Activated CD8-positive, alpha-beta T cell treated with anti-CD3 and anti-CD28 coated beads, Interleukin-2, amount 10 ng/mL, durations not matched to agents 7 days and 5 days (primary cell): ENCODE measurements at regions not wholly inside any gene's neighbourhood (a gene's known extent, or its start where the extent isn't known, plus 50 kb on each side); places are given as distances from the start of the nearest gene placed in this dataset.

Source experiments
- ATAC-seq: fragments of 150-1000 bp; cut with Tn5 transposase; one replicate; pipeline ENCODE4 v1.10.0; 2021; ENCODE audit warnings: moderate library complexity
- CTCF ChIA-PET: fragments of 350-600 bp; sonication (Branson Sonifier 250); formaldehyde crosslinking; loops from one replicate; lab custom pipeline; 2021; ENCODE audit warnings: antibody characterized with exemption; lab: Charles Lee
- POLR2A ChIA-PET: fragments of 350-600 bp; sonication (Branson Sonifier 250); formaldehyde crosslinking; loops from one replicate; lab custom pipeline; 2021; ENCODE audit warnings: antibody characterized with exemption; lab: Charles Lee
- DNase-seq: peaks from one replicate; pipeline ENCODE4 v3.0.0-alpha.2; 2020
- H3K27ac Mint-ChIP-seq: one replicate; pipeline ENCODE4 v1.8.0; 2021; ENCODE audit warnings: mild to moderate bottlenecking, mixed read lengths
- H3K27me3 Mint-ChIP-seq: one replicate; pipeline ENCODE4 v1.8.0; 2021; ENCODE audit warnings: low read depth, mixed read lengths
- H3K36me3 Mint-ChIP-seq: one replicate; pipeline ENCODE4 v1.8.0; 2021; ENCODE audit warnings: low read depth, mixed read lengths
- H3K4me1 Mint-ChIP-seq: one replicate; pipeline ENCODE4 v1.8.0; 2021; ENCODE audit warnings: low read depth, mixed read lengths
- H3K4me3 Mint-ChIP-seq: one replicate; pipeline ENCODE4 v1.8.0; 2021; ENCODE audit warnings: mild to moderate bottlenecking, mixed read lengths
- H3K9me3 Mint-ChIP-seq: one replicate; pipeline ENCODE4 v1.8.0; 2022; ENCODE audit warnings: mixed read lengths; ENCODE audit not compliant: insufficient read depth

- ChIA-PET POLR2A (no interaction called here), CTCF (no interaction called here)
- H3K9me3 Mint-ChIP-seq, result peaks cover 5% of the 10 kb centered on the region
- no peaks in the 10 kb centered on the region for H3K27me3 Mint-ChIP-seq
- no peak overlapping the region for H3K27ac Mint-ChIP-seq
- no peaks in the 10 kb centered on the region for H3K4me1 Mint-ChIP-seq
- no peak for ATAC-seq
- no peaks in the 10 kb centered on the region for H3K36me3 Mint-ChIP-seq
- no peak overlapping the region for H3K4me3 Mint-ChIP-seq
- DNase-seq, result no peak
Measured at GRCh38 chr13:66048888-66049287, 1181.2 kb downstream of the PCDH9 start.

- H3K27me3 Mint-ChIP-seq, result no peaks in the 10 kb centered on the region
- no peaks in the 10 kb centered on the region for H3K4me1 Mint-ChIP-seq
- DNase-seq, result no peak
- H3K4me3 Mint-ChIP-seq, result no peak overlapping the region
- ChIA-PET POLR2A (no interaction called here), CTCF (no interaction called here)
- H3K36me3 Mint-ChIP-seq, result no peaks in the 10 kb centered on the region
- ATAC-seq, result no peak
- H3K9me3 Mint-ChIP-seq, result peaks cover 3% of the 10 kb centered on the region
- no peak overlapping the region for H3K27ac Mint-ChIP-seq
Measured at GRCh38 chr13:66040506-66040905, 1189.6 kb downstream of the PCDH9 start.

GRCh38 chr13:66037096-66037495, 1193.0 kb downstream of the PCDH9 start:
- Mint-ChIP-seq H3K27me3 (no peaks in the 10 kb centered on the region), H3K36me3 (no peaks in the 10 kb centered on the region), H3K9me3 (peaks cover under 1% of the 10 kb centered on the region), H3K4me1 (no peaks in the 10 kb centered on the region), H3K27ac (no peak overlapping the region), H3K4me3 (no peak overlapping the region)
- ChIA-PET CTCF (no interaction called here), POLR2A (no interaction called here)
- DNase-seq (no peak), ATAC-seq (no peak)

GRCh38 chr13:66036636-66037035, 1193.5 kb downstream of the PCDH9 start:
- H3K4me3 Mint-ChIP-seq, result no peak overlapping the region
- H3K27me3 Mint-ChIP-seq, result no peaks in the 10 kb centered on the region

GRCh38 chr13:66036024-66036614, 1194.0 kb downstream of the PCDH9 start:
- H3K4me3 Mint-ChIP-seq, result no peak overlapping the region
- no peaks in the 10 kb centered on the region for H3K36me3 Mint-ChIP-seq
- no peaks in the 10 kb centered on the region for H3K4me1 Mint-ChIP-seq
- ATAC-seq (no peak), DNase-seq (no peak)
- POLR2A ChIA-PET, result no interaction called here
- H3K27ac Mint-ChIP-seq, result no peak overlapping the region
- CTCF ChIA-PET, result no interaction called here
- no peaks in the 10 kb centered on the region for H3K27me3 Mint-ChIP-seq
- no peaks in the 10 kb centered on the region for H3K9me3 Mint-ChIP-seq

More at GRCh38 chr13:66036636-66037035, 1193.5 kb downstream of the PCDH9 start:
- H3K27ac Mint-ChIP-seq, result no peak overlapping the region
- no peaks in the 10 kb centered on the region for H3K36me3 Mint-ChIP-seq
- no peaks in the 10 kb centered on the region for H3K4me1 Mint-ChIP-seq
- ATAC-seq, result no peak
- no peaks in the 10 kb centered on the region for H3K9me3 Mint-ChIP-seq
- ChIA-PET POLR2A (no interaction called here), CTCF (no interaction called here)
- DNase-seq, result no peak

GRCh38 chr13:66033924-66034323, 1196.2 kb downstream of the PCDH9 start:
- Mint-ChIP-seq H3K36me3 (no peaks in the 10 kb centered on the region), H3K9me3 (no peaks in the 10 kb centered on the region), H3K4me1 (no peaks in the 10 kb centered on the region), H3K4me3 (no peak overlapping the region), H3K27ac (no peak overlapping the region), H3K27me3 (no peaks in the 10 kb centered on the region)
- CTCF ChIA-PET, result no interaction called here
- ATAC-seq (no peak), DNase-seq (no peak)
- POLR2A ChIA-PET, result no interaction called here

GRCh38 chr13:66021846-66022245, 1208.3 kb downstream of the PCDH9 start:
- no peaks in the 10 kb centered on the region for H3K27me3 Mint-ChIP-seq
- H3K4me1 Mint-ChIP-seq, result no peaks in the 10 kb centered on the region
- DNase-seq, result no peak
- H3K9me3 Mint-ChIP-seq, result peaks cover 5% of the 10 kb centered on the region
- H3K4me3 Mint-ChIP-seq, result no peak overlapping the region
- no peak overlapping the region for H3K27ac Mint-ChIP-seq
- no peaks in the 10 kb centered on the region for H3K36me3 Mint-ChIP-seq
- ChIA-PET POLR2A (no interaction called here), CTCF (no interaction called here)
- ATAC-seq, result no peak

GRCh38 chr13:66014771-66015170, 1215.4 kb downstream of the PCDH9 start:
- Mint-ChIP-seq H3K9me3 (peaks cover 13% of the 10 kb centered on the region), H3K4me1 (no peaks in the 10 kb centered on the region), H3K36me3 (no peaks in the 10 kb centered on the region), H3K27ac (no peak overlapping the region), H3K27me3 (no peaks in the 10 kb centered on the region), H3K4me3 (no peak overlapping the region)
- ChIA-PET CTCF (no interaction called here), POLR2A (no interaction called here)
- ATAC-seq (no peak), DNase-seq (no peak)

- peaks cover 25% of the 10 kb centered on the region for H3K9me3 Mint-ChIP-seq
- no peak overlapping the region for H3K27ac Mint-ChIP-seq
- H3K4me3 Mint-ChIP-seq, result no peak overlapping the region
- POLR2A ChIA-PET, result no interaction called here
- H3K27me3 Mint-ChIP-seq, result no peaks in the 10 kb centered on the region
- DNase-seq (no peak), ATAC-seq (no peak)
- no peaks in the 10 kb centered on the region for H3K4me1 Mint-ChIP-seq
- H3K36me3 Mint-ChIP-seq, result no peaks in the 10 kb centered on the region
- CTCF ChIA-PET, result no interaction called here
Measured at GRCh38 chr13:66009241-66009640, 1220.9 kb downstream of the PCDH9 start.

- DNase-seq (no peak), ATAC-seq (no peak)
- Mint-ChIP-seq H3K36me3 (no peaks in the 10 kb centered on the region), H3K9me3 (peaks cover 24% of the 10 kb centered on the region), H3K4me1 (no peaks in the 10 kb centered on the region), H3K4me3 (no peak overlapping the region), H3K27ac (no peak overlapping the region), H3K27me3 (no peaks in the 10 kb centered on the region)
- ChIA-PET CTCF (no interaction called here), POLR2A (no interaction called here)
Measured at GRCh38 chr13:66003558-66003957, 1226.6 kb downstream of the PCDH9 start.

- CTCF ChIA-PET, result no interaction called here
- H3K27me3 Mint-ChIP-seq, result no peaks in the 10 kb centered on the region
- DNase-seq (no peak), ATAC-seq (no peak)
- peaks cover 14% of the 10 kb centered on the region for H3K9me3 Mint-ChIP-seq
- no peak overlapping the region for H3K4me3 Mint-ChIP-seq
- no peak overlapping the region for H3K27ac Mint-ChIP-seq
- POLR2A ChIA-PET, result no interaction called here
- no peaks in the 10 kb centered on the region for H3K36me3 Mint-ChIP-seq
- no peaks in the 10 kb centered on the region for H3K4me1 Mint-ChIP-seq
Measured at GRCh38 chr13:66001140-66001539, 1229.0 kb downstream of the PCDH9 start.

GRCh38 chr13:65999411-65999810, 1230.7 kb downstream of the PCDH9 start:
- no peak overlapping the region for H3K27ac Mint-ChIP-seq

GRCh38 chr13:65990684-65991083, 1239.5 kb downstream of the PCDH9 start:
- ATAC-seq (no peak), DNase-seq (no peak)
- no peaks in the 10 kb centered on the region for H3K4me1 Mint-ChIP-seq
- H3K27ac Mint-ChIP-seq, result no peak overlapping the region
- no peaks in the 10 kb centered on the region for H3K36me3 Mint-ChIP-seq
- POLR2A ChIA-PET, result no interaction called here
- H3K27me3 Mint-ChIP-seq, result no peaks in the 10 kb centered on the region
- CTCF ChIA-PET, result no interaction called here
- peaks cover 7% of the 10 kb centered on the region for H3K9me3 Mint-ChIP-seq
- H3K4me3 Mint-ChIP-seq, result no peak overlapping the region

More at GRCh38 chr13:65999411-65999810, 1230.7 kb downstream of the PCDH9 start:
- H3K36me3 Mint-ChIP-seq, result no peaks in the 10 kb centered on the region
- H3K4me3 Mint-ChIP-seq, result no peak overlapping the region
- no peaks in the 10 kb centered on the region for H3K27me3 Mint-ChIP-seq
- CTCF ChIA-PET, result no interaction called here
- no peaks in the 10 kb centered on the region for H3K4me1 Mint-ChIP-seq
- H3K9me3 Mint-ChIP-seq, result peaks cover 12% of the 10 kb centered on the region
- ATAC-seq (no peak), DNase-seq (no peak)
- POLR2A ChIA-PET, result no interaction called here
